GM12872 (cell line): ENCODE measurements at regions not wholly inside any gene's neighbourhood (a gene's known extent, or its start where the extent isn't known, plus 50 kb on each side); places are given as distances from the start of the nearest gene placed in this dataset.

Experiments used
- TF ChIP-seq, protein P1 (sequence below): IDR thresholded peaks from 3 replicates; pipeline ENCODE4 v1.5.1; 2011; ENCODE audit warnings: low read depth, mild to moderate bottlenecking, low read length, moderate library complexity; ENCODE audit not compliant: insufficient read depth

DNA sequence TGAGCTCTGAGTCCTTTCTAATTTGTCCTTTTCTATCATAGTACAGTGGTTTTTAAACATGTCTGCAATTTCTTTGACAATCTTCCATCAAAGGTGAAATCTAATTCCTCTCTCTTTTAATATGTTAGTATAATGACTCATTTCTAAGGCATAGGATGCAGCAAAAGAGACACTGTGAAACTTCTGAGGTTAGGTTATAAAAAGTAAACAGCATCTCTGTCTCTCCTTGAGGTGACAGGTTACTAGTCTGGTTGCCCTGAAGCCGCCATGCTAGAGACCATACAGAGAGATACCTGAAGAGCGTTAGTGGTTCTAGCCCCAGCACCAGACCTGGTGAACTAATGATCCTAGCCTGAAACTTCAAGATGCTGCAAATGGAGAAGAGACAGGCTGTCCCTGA is 114.3 kb downstream of the PPM1A start:
- TF ChIP-seq, protein P1, sequence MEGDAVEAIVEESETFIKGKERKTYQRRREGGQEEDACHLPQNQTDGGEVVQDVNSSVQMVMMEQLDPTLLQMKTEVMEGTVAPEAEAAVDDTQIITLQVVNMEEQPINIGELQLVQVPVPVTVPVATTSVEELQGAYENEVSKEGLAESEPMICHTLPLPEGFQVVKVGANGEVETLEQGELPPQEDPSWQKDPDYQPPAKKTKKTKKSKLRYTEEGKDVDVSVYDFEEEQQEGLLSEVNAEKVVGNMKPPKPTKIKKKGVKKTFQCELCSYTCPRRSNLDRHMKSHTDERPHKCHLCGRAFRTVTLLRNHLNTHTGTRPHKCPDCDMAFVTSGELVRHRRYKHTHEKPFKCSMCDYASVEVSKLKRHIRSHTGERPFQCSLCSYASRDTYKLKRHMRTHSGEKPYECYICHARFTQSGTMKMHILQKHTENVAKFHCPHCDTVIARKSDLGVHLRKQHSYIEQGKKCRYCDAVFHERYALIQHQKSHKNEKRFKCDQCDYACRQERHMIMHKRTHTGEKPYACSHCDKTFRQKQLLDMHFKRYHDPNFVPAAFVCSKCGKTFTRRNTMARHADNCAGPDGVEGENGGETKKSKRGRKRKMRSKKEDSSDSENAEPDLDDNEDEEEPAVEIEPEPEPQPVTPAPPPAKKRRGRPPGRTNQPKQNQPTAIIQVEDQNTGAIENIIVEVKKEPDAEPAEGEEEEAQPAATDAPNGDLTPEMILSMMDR = no peak

DNA sequence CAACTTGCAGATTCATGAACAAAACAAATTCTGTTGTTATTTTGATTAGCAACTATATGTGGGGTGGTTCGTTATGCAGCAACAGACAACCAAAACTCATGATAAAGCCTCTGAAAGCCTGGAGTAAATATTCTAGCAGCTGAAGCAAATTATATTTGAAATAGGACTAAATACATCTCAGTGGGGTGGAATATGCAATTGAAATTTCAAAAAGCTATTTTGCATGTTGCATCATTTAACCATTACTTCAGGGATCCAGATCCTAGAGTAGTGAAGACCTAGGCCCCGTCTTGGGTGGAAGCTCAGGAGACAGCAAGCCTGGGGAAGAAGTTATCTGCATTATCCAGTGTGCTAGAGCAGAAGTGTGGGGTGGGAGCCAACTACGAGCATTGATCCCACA is 114.7 kb downstream of the PPM1A start:
- TF ChIP-seq, protein P1 = no peak

- TF ChIP-seq, protein P1 = no peak
Observed at GRCh38 chr14:60381909-60382308, 104.0 kb downstream of the C14orf39 start.
